Left lung (tissue), 4 donors: ENCODE measurements at regions not wholly inside any gene's neighbourhood (a gene's known extent, or its start where the extent isn't known, plus 50 kb on each side); places are given as distances from the start of the nearest gene placed in this dataset.
A peak's percentile ranks its signal among the peaks of the same experiment; 100 is the strongest.
"Not testable (repeated sequence)": the region's sequence is repeated elsewhere in the genome, so short reads cannot be mapped to it uniquely, and the experiment has no call there.

Experiments
- ATAC-seq: fragments of 200-7000 bp; cut with Tn5 transposase; one replicate; pipeline ENCODE4 v1.9.1; 2020; ENCODE audit warnings: moderate library complexity
- DNase-seq, 4 donors: peaks; one replicate each; pipeline ENCODE4 v3.0.0-alpha.2; 2013 to 2020
- H3K27ac ChIP-seq, 2 donors: fragments of 200-600 bp; sonication (generic) in 1 of 2; one replicate each; pipeline versions ENCODE4 v1.5.0 to v1.8.0; 2020 to 2021
- H3K27me3 ChIP-seq, 2 donors: fragments of 200-600 bp; sonication (generic) in 1 of 2; one replicate each; pipeline versions ENCODE4 v1.5.0 to v1.8.0; 2020 to 2021
- H3K36me3 ChIP-seq, 2 donors: fragments of 200-600 bp; sonication (generic) in 1 of 2; one replicate each; pipeline versions ENCODE4 v1.5.0 to v1.8.0; 2020 to 2021
- H3K4me1 ChIP-seq, 2 donors: fragments of 200-600 bp; one replicate each; pipeline ENCODE4 v1.8.0; 2021
- H3K4me3 ChIP-seq, 2 donors: fragments of 200-600 bp; sonication (generic) in 1 of 2; one replicate each; pipeline versions ENCODE4 v1.5.0 to v1.8.0; 2020 to 2021; ENCODE audit warnings: mild to moderate bottlenecking in 1 of 2
- H3K9me3 ChIP-seq, 2 donors: fragments of 200-600 bp; sonication (generic) in 1 of 2; one replicate each; pipeline versions ENCODE4 v1.5.0 to v1.8.0; 2020 to 2021
- intact Hi-C, 2 donors: fragments of 100-400 bp; cut with DNase I; formaldehyde crosslinking; loops; one replicate each; pipeline versions ENCODE4 v1.11.2 to v1.14.2; 2022
- TF ChIP-seq, protein P1 (sequence below), 2 donors: fragments of 200-600 bp; sonication (generic) in 1 of 2; IDR thresholded peaks; one replicate each; pipeline versions ENCODE4 v1.5.0 to v1.8.0; 2021; ENCODE audit warnings: antibody characterized with exemption in 2 of 2
- donor health status: DM: no; HTN: yes; CAD: no.
- donor health status: DM: no; HTN: no; CAD: no.

DNA sequence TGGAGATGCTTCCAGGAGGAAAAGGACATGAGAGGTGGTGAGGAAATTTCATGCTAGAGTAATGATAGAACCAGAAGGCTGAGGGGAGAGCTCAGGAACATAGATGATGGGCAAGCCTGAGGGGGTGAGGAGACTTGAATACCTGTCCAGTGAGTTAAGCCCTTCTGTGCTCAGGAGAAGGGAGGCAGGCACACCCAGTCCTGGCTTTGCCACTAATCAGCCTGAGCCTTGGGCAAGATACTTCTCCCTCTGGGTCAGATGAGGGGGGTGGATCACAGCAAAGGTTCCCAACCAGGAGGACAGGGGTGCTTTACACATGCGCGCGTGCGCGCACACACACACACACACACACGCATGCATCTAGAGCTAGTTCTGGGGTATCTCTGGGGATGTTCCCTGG is 60.5 kb upstream of the KCNK12 start:
- Histone ChIP-seq H3K4me3 (no peak overlapping the region), H3K9me3 (no peaks in the 10 kb centered on the region), H3K4me1 (no peaks in the 10 kb centered on the region), H3K27me3 (no peaks in the 10 kb centered on the region), H3K36me3 (no peaks in the 10 kb centered on the region), H3K27ac (no peak overlapping the region)
- intact Hi-C loops = no loop called here
- TF ChIP-seq, protein P1, sequence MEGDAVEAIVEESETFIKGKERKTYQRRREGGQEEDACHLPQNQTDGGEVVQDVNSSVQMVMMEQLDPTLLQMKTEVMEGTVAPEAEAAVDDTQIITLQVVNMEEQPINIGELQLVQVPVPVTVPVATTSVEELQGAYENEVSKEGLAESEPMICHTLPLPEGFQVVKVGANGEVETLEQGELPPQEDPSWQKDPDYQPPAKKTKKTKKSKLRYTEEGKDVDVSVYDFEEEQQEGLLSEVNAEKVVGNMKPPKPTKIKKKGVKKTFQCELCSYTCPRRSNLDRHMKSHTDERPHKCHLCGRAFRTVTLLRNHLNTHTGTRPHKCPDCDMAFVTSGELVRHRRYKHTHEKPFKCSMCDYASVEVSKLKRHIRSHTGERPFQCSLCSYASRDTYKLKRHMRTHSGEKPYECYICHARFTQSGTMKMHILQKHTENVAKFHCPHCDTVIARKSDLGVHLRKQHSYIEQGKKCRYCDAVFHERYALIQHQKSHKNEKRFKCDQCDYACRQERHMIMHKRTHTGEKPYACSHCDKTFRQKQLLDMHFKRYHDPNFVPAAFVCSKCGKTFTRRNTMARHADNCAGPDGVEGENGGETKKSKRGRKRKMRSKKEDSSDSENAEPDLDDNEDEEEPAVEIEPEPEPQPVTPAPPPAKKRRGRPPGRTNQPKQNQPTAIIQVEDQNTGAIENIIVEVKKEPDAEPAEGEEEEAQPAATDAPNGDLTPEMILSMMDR (IDR thresholded peaks at IDR 0.05) = no peak
- DNase-seq (no peak), ATAC-seq (peak; percentile 9)

DNA sequence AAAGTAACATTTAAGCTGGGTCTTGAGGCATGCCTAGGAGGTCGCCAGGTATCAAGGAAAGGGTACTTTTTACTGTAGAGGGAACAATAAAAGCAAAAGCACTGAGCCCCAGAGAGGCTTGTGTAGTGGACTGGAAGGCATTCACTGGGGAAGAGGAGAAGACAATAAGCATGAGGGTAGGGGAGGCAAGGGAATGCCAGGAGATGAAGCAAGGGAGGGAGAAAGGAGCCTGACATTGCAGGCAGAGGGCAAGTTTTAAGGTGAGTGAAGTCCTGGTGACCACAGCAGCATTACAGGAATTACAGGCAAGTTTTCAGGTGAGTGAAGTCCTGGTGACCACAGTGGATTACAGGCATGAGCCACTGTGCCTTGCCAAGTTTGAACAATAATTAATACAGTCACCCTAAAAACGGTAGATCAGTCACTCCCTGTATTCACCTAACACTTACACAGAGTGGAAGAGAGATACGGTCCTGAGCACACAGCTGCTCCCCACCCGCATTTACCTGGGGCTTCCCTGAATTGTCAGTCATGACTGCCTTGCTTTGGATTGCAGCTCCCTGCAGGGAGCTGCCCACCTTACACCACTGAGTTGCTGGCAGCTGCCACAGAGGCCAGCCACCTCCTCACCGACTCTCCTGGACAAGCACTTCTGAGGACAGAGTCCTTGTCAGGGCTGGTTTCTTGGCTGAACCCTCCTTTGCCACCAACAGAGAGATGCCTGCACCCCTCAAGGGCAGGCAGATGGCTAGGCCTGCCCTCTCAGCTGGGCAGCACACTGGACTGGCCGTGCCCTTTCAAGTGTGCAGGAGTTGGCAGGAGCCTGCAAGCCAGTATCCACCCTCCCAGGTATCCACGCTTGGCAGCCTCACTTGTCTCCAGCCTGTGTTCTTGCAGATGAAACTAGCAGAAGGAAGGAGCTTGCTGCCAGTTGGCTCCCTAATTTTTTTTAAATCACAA is 59.0 kb upstream of the KCNK12 start:
- Histone ChIP-seq H3K4me1 (no peaks in the 10 kb centered on the region), H3K27ac (no peak overlapping the region), H3K27me3 (no peaks in the 10 kb centered on the region), H3K9me3 (no peaks in the 10 kb centered on the region), H3K36me3 (no peaks in the 10 kb centered on the region), H3K4me3 (no peak overlapping the region)
- ATAC-seq = peak; percentile 58
- intact Hi-C loops = no loop called here
- TF ChIP-seq, protein P1 (IDR thresholded peaks at IDR 0.05) = no peak
- DNase-seq = peak in 1 of 4 donors; percentile 38

DNA sequence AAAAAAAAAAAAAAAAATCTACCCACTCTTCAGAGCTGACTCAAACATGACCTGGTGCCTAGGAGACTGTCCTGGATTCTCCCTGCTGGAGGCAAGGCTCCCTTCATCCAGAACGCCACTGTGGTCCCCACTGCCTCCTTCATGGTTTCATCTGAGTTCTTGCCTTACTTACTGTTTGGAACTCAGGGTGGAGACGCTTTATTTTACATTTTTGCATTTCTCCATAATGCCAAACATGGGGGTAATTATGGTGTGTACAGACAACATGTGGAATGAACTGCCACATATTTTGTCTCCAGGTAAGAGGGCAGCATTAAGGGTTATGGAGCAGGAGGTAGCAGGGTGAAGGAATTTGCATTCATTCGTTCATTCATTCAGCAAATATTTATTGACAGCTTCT is 58.1 kb upstream of the KCNK12 start:
- ATAC-seq (no peak), DNase-seq (no peak)
- no peaks in the 10 kb centered on the region for H3K4me1 ChIP-seq

DNA sequence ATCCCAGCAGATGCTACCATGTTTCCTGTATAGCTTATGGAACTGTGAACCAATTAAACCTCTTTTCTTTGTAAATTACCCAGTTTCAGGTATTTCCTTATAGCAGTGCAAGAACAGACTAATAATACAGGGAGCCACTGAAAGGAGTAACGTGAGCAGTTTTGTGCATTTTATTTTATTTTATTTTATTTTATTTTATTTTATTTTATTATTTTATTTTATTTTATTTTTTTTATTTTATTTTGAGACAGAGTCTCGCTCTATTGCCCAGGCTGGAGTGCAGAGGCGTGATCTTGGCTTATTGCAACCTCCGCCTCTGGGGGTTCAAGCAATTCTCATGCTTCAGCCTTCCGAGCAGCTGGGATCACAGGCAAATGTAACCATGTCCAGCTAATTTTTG is 55.9 kb upstream of the KCNK12 start:
- DNase-seq = no peak
- H3K27me3 ChIP-seq = no peaks in the 10 kb centered on the region
- no peak overlapping the region for H3K4me3 ChIP-seq
- no peak overlapping the region for H3K27ac ChIP-seq
- intact Hi-C loops = no loop called here
- H3K4me1 ChIP-seq = no peaks in the 10 kb centered on the region
- TF ChIP-seq, protein P1 (IDR thresholded peaks at IDR 0.05) = no peak
- H3K9me3 ChIP-seq = no peaks in the 10 kb centered on the region
- no peaks in the 10 kb centered on the region for H3K36me3 ChIP-seq
- ATAC-seq = no peak

More for the DNA sequence above, 58.1 kb upstream of the KCNK12 start:
- intact Hi-C loops = no loop called here
- H3K27ac ChIP-seq = no peak overlapping the region
- H3K27me3 ChIP-seq = no peaks in the 10 kb centered on the region
- TF ChIP-seq, protein P1 (IDR thresholded peaks at IDR 0.05) = no peak
- no peak overlapping the region for H3K4me3 ChIP-seq
- H3K9me3 ChIP-seq = no peaks in the 10 kb centered on the region
- H3K36me3 ChIP-seq = no peaks in the 10 kb centered on the region

DNA sequence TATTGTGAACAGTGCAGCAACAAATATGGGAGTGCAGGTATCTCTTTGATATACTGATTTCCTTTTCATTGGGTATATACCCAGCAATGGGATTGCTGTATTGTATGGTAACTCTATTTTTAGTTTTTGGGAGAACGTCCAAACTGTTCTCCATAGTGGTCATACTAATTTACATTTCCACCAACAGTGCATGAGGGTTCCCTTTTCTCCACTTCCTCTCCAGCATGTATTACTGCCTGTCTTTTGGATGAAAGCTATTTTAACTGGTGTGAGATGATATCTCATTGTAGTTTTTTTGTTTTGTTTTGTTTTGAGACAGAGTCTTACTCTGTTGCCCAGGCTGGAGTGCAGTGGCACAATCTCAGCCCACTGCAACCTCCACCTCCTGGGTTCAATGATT is 52.4 kb upstream of the KCNK12 start:
- H3K4me1 ChIP-seq, H3K4me3 ChIP-seq, DNase-seq, intact Hi-C loops, H3K36me3 ChIP-seq, H3K9me3 ChIP-seq, ATAC-seq, H3K27me3 ChIP-seq, H3K27ac ChIP-seq: not testable (repeated sequence)
